ENCODE measurements at regions not wholly inside any gene's neighbourhood (a gene's known extent, or its start where the extent isn't known, plus 50 kb on each side); places are given as distances from the start of the nearest gene placed in this dataset.

- DNase-seq (ENCODE audit: extremely low spot score, unreplicated experiment): no peak
- H3K4me3 Mint-ChIP-seq (ENCODE audit: unreplicated experiment): no peak overlapping the region
- H3K27ac Mint-ChIP-seq (ENCODE audit: unreplicated experiment): no peak overlapping the region
- TF ChIP-seq CTCF (IDR thresholded peaks at IDR 0.05): no peak
- no peaks in the 10 kb centered on the region for H3K4me1 Mint-ChIP-seq (ENCODE audit: unreplicated experiment)
- no peaks in the 10 kb centered on the region for H3K36me3 Mint-ChIP-seq (ENCODE audit: unreplicated experiment)
- H3K9me3 Mint-ChIP-seq (ENCODE audit: unreplicated experiment): no peaks in the 10 kb centered on the region
- peaks cover 46% of the 10 kb centered on the region for H3K27me3 Mint-ChIP-seq (ENCODE audit: unreplicated experiment)
These were observed 76.4 kb downstream of the HRH4 start for GRCh38 chr18:24536834-24537233.

GRCh38 chr18:24538414-24539264, 78.2 kb downstream of the HRH4 start:
- Mint-ChIP-seq H3K27ac (ENCODE audit: unreplicated experiment) (no peak overlapping the region), H3K9me3 (ENCODE audit: unreplicated experiment) (no peaks in the 10 kb centered on the region), H3K27me3 (ENCODE audit: unreplicated experiment) (peaks cover 50% of the 10 kb centered on the region), H3K4me3 (ENCODE audit: unreplicated experiment) (no peak overlapping the region), H3K36me3 (ENCODE audit: unreplicated experiment) (no peaks in the 10 kb centered on the region), H3K4me1 (ENCODE audit: unreplicated experiment) (no peaks in the 10 kb centered on the region)
- DNase-seq (ENCODE audit: extremely low spot score, unreplicated experiment): no peak
- TF ChIP-seq CTCF (IDR thresholded peaks at IDR 0.05): no peak

GRCh38 chr18:24539866-24540617, 79.6 kb downstream of the HRH4 start:
- Mint-ChIP-seq H3K4me1 (ENCODE audit: unreplicated experiment) (no peaks in the 10 kb centered on the region), H3K4me3 (ENCODE audit: unreplicated experiment) (no peak overlapping the region), H3K27me3 (ENCODE audit: unreplicated experiment) (peaks cover 51% of the 10 kb centered on the region), H3K9me3 (ENCODE audit: unreplicated experiment) (no peaks in the 10 kb centered on the region), H3K27ac (ENCODE audit: unreplicated experiment) (no peak overlapping the region), H3K36me3 (ENCODE audit: unreplicated experiment) (no peaks in the 10 kb centered on the region)
- no peak for DNase-seq (ENCODE audit: extremely low spot score, unreplicated experiment)
- TF ChIP-seq CTCF (IDR thresholded peaks at IDR 0.05): no peak

- TF ChIP-seq CTCF (IDR thresholded peaks at IDR 0.05): no peak
- H3K27me3 Mint-ChIP-seq (ENCODE audit: unreplicated experiment): peaks cover 44% of the 10 kb centered on the region
- DNase-seq (ENCODE audit: extremely low spot score, unreplicated experiment): no peak
- H3K4me3 Mint-ChIP-seq (ENCODE audit: unreplicated experiment): no peak overlapping the region
- no peaks in the 10 kb centered on the region for H3K4me1 Mint-ChIP-seq (ENCODE audit: unreplicated experiment)
- no peaks in the 10 kb centered on the region for H3K9me3 Mint-ChIP-seq (ENCODE audit: unreplicated experiment)
- H3K27ac Mint-ChIP-seq (ENCODE audit: unreplicated experiment): no peak overlapping the region
- H3K36me3 Mint-ChIP-seq (ENCODE audit: unreplicated experiment): no peaks in the 10 kb centered on the region
These were observed 80.5 kb downstream of the HRH4 start for GRCh38 chr18:24540896-24541295.

Data from osteocyte (in vitro differentiated cells).